Type B pancreatic cell (in vitro differentiated cells): ENCODE measurements at regions not wholly inside any gene's neighbourhood (a gene's known extent, or its start where the extent isn't known, plus 50 kb on each side); places are given as distances from the start of the nearest gene placed in this dataset.

Source experiments
- DNase-seq: peaks from one replicate; pipeline ENCODE4 v3.0.0; 2021; ENCODE audit warnings: mixed read lengths; ENCODE audit not compliant: unreplicated experiment; ENCODE audit errors: extremely low spot score
- H3K27ac Mint-ChIP-seq: 2 replicates; pipeline ENCODE4 v1.8.0; 2021; ENCODE audit warnings: mild to moderate bottlenecking, mixed read lengths
- H3K27me3 Mint-ChIP-seq: 2 replicates; pipeline ENCODE4 v1.8.0; 2021; ENCODE audit warnings: mixed read lengths
- H3K36me3 Mint-ChIP-seq: 2 replicates; pipeline ENCODE4 v1.8.0; 2021; ENCODE audit warnings: mixed read lengths
- H3K4me1 Mint-ChIP-seq: one replicate; pipeline ENCODE4 v1.8.0; 2021; ENCODE audit warnings: mixed read lengths; ENCODE audit not compliant: unreplicated experiment
- H3K4me3 Mint-ChIP-seq: 2 replicates; pipeline ENCODE4 v1.8.0; 2021; ENCODE audit warnings: mild to moderate bottlenecking, mixed read lengths
- H3K9me3 Mint-ChIP-seq: 2 replicates; pipeline ENCODE4 v1.8.0; 2021; ENCODE audit warnings: mixed read lengths
- TF ChIP-seq, protein P1 (sequence below): fragments of 200-600 bp; sonication (generic); conservative IDR thresholded peaks from 2 replicates; pipeline ENCODE4 v1.5.0; 2021; ENCODE audit warnings: antibody characterized with exemption, mild to moderate bottlenecking

DNA sequence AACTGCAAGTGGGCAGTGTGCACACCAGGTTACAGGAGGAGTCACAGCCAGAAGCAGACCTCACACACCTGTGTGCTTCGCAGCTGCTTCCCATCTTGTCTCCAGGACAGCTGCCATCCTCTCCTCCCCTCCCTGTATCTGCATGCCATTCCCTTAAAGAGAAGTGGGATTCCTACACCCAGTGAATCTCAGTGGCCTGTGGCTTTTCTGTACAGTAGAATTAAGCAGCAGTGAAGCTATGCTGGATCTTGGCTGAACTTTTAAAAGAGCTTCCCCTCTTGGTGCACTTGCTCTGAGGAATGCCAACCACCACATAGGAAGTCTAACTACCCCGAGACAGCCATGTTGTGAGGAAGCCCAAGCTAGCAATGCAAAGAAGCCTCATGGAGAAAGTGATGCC is 236.5 kb upstream of the ZMIZ1 start:
- TF ChIP-seq, protein P1, sequence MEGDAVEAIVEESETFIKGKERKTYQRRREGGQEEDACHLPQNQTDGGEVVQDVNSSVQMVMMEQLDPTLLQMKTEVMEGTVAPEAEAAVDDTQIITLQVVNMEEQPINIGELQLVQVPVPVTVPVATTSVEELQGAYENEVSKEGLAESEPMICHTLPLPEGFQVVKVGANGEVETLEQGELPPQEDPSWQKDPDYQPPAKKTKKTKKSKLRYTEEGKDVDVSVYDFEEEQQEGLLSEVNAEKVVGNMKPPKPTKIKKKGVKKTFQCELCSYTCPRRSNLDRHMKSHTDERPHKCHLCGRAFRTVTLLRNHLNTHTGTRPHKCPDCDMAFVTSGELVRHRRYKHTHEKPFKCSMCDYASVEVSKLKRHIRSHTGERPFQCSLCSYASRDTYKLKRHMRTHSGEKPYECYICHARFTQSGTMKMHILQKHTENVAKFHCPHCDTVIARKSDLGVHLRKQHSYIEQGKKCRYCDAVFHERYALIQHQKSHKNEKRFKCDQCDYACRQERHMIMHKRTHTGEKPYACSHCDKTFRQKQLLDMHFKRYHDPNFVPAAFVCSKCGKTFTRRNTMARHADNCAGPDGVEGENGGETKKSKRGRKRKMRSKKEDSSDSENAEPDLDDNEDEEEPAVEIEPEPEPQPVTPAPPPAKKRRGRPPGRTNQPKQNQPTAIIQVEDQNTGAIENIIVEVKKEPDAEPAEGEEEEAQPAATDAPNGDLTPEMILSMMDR: no peak
- no peak for DNase-seq
- Mint-ChIP-seq H3K4me1 (peaks cover 15% of the 10 kb centered on the region), H3K9me3 (peaks cover 4% of the 10 kb centered on the region), H3K27me3 (peaks cover 8% of the 10 kb centered on the region), H3K36me3 (no peaks in the 10 kb centered on the region), H3K27ac (no peak overlapping the region), H3K4me3 (no peak overlapping the region)

DNA sequence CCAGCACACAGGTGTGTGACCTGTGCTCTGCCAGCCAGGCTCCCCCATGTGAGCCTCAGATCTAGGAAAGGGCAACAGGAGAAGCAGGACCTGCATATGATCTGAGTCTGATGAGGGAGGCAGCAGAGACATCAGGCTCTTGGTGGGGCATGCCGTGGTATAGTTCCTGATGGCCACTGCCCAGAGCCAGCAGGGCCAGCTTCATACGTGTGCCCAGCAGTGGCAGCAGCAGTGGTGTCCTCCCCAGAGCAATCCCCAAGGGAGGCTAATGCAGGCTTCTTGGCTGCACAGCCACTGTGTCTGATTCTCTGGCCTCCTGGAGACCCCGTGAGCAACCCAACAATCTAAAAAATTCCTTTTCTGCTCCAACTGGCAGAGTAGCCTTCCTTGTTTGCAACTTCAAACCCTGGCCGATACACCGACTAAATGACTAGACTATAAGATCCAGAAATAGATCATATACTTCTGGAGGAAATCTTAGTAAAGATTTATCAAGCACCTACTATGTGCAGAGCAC is 230.6 kb upstream of the ZMIZ1 start:
- Mint-ChIP-seq H3K27ac (no peak overlapping the region), H3K27me3 (peaks cover 8% of the 10 kb centered on the region), H3K9me3 (peaks cover 12% of the 10 kb centered on the region), H3K4me1 (peaks cover 16% of the 10 kb centered on the region), H3K36me3 (no peaks in the 10 kb centered on the region), H3K4me3 (no peak overlapping the region)
- TF ChIP-seq, protein P1: no peak
- no peak for DNase-seq

DNA sequence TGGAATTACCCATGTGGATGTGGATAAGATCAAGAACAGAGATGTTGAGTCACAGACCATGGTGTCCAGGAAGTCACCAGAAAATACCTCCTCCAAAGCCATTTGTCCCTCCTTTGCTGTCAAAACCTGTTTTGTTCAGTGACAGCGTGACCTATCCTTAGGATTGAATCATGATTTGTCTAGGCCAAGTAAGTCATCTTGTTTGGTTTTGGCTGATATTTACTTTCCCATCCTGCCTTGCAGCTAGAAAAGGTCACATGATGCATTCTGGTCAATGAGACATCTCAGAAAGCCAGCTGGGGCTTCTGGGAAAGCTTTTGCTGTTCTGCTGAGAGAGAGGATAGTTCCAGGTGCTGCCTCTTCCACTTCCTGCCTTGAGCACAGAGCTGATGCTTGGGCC is 225.3 kb upstream of the ZMIZ1 start:
- Mint-ChIP-seq H3K4me1 (peaks cover 20% of the 10 kb centered on the region), H3K27ac (no peak overlapping the region), H3K9me3 (peaks cover 7% of the 10 kb centered on the region), H3K36me3 (no peaks in the 10 kb centered on the region), H3K4me3 (no peak overlapping the region), H3K27me3 (peaks cover 22% of the 10 kb centered on the region)
- TF ChIP-seq, protein P1: no peak
- DNase-seq: no peak

DNA sequence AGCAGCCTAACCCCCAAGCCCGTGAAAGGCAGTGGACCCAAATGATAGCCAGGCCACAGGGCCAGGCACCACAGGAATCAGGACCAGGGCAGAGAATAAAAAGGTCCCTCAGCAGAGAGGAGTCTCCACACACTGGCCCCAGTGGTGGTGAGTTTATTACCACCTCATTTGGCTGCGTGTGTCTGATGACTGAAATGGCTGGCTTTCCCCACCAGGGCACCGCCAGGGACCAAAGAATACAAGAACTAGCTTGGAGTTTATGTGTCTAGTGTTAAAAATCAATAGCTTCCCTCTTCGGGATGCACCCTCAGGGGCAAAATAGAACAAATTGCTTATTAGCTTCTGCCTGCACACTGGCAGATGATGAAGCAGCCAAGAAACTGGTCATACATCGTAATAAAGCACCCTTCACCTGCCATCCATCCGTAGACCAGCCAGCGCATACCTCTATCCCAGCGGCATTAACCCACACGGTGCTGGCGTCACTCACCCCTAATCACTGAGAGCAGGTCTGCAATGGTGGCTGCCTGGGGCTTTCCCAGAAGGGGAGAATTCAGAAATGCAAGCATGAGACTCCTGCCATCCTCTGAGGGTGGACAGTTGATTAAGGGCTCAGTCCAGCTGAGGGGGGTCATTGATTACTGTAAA is 223.7 kb upstream of the ZMIZ1 start:
- no peak for DNase-seq
- Mint-ChIP-seq H3K4me3 (no peak overlapping the region), H3K36me3 (no peaks in the 10 kb centered on the region), H3K27ac (no peak overlapping the region), H3K4me1 (peaks cover 19% of the 10 kb centered on the region), H3K9me3 (peaks cover 7% of the 10 kb centered on the region), H3K27me3 (peaks cover 18% of the 10 kb centered on the region)
- TF ChIP-seq, protein P1: peak; percentile 58

DNA sequence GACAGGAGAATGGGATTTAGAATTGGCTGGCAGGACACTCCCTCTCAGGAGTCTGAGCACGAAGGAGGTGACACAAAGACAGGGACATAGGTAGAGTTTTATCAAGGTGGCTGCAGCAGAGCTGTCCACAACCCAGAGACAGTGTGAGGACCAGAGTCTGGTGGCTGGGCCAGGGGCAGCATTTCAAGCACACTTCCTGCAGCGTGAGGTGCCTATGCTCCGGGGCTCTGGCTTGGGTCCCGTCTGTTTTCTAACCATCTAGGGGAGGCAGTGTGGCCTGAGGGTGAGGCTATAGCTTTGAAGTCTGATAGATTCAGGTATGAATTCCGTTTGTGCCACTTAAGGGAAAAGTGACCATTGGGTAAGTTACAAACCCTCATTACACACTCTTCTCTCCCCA is 222.7 kb upstream of the ZMIZ1 start:
- peaks cover 18% of the 10 kb centered on the region for H3K27me3 Mint-ChIP-seq
- H3K4me1 Mint-ChIP-seq: peaks cover 15% of the 10 kb centered on the region
- no peaks in the 10 kb centered on the region for H3K36me3 Mint-ChIP-seq
- H3K9me3 Mint-ChIP-seq: peaks cover 5% of the 10 kb centered on the region
- H3K4me3 Mint-ChIP-seq: no peak overlapping the region
- TF ChIP-seq, protein P1: no peak
- no peak for DNase-seq
- H3K27ac Mint-ChIP-seq: no peak overlapping the region
